GM18873 (cell line): ENCODE measurements at regions not wholly inside any gene's neighbourhood (a gene's known extent, or its start where the extent isn't known, plus 50 kb on each side); places are given as distances from the start of the nearest gene placed in this dataset.

ENCODE experiments used
- ATAC-seq: cut with Tn5 transposase; IDR thresholded peaks from one replicate; pipeline ENCODE4 v1.9.1; 2021; ENCODE audit warnings: mild to moderate bottlenecking, moderate library complexity, moderate number of reproducible peaks; ENCODE audit not compliant: unreplicated experiment, low FRiP score

GRCh38 chr12:41624571-41624970 lies 436.5 kb downstream of the PDZRN4 start:
- no peak for ATAC-seq
